Middle frontal gyrus (tissue), 1 donor: ENCODE measurements at regions not wholly inside any gene's neighbourhood (a gene's known extent, or its start where the extent isn't known, plus 50 kb on each side); places are given as distances from the start of the nearest gene placed in this dataset.

ENCODE experiments used
- DNase-seq: peaks from one replicate; pipeline ENCODE4 v3.0.0-alpha.2; 2015; ENCODE audit warnings: low spot score; ENCODE audit errors: extremely low spot score

DNA sequence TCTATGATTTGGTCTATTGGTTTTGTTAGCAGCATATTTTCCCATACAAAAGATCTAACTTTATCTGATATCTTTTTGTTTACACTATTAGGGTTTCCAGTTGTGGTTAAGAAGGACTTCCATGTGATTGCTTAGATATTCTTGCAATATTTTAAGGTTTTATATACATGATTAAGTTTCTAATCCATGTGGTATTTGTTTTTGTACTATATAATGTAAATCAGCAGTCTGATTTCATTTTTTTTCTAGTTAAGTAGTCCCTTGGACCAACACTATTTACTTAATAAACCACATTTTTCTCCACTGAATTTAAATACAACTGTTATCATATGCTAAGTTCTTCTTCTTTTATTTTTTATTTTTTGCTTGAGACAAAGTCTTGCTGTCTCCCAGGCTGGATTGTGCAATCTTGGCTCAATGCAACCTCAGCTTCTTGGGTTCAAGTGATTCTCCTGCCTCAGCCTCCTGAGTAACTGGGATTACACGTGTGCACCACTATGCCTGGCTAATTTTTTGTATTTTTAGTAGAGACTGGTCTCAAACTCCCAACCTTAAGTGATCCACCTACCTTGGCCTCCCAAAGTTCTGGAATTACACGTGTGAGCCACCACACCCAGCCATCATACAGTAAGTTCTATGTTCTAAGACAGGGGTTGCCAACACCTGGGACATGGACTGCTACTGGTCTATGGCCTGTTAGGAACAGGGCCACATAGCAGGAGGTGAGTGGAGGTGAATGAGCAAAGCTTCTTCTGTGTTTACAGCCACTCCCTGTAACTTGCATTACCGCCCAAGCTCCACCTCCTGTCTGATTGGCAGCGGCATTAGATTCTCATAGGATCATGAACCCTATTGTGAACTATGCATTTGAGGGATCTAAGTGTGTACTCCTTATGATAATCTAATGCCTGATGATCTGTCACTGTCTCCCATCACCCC lies 58.5 kb upstream of the RAB27B start:
- no peak for DNase-seq

DNA sequence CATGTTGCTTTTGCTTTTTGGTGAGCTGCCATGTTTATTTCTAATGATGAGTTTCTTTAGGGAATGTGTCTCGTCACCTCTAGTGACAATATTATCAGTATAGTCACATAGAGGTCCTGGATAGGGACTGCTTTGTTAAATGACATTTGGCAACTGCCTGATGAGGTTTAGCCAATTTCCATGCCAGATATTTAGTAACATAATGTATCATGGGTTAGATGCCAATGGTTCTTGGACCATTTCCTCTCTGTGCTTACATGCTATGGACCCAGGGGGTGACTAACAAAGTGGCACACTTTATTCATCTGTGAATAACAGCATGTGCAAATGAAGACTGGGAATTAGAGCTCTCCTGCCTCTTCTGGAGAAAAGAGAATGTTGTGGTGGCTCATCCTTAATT lies 56.2 kb upstream of the RAB27B start:
- no peak for DNase-seq

DNA sequence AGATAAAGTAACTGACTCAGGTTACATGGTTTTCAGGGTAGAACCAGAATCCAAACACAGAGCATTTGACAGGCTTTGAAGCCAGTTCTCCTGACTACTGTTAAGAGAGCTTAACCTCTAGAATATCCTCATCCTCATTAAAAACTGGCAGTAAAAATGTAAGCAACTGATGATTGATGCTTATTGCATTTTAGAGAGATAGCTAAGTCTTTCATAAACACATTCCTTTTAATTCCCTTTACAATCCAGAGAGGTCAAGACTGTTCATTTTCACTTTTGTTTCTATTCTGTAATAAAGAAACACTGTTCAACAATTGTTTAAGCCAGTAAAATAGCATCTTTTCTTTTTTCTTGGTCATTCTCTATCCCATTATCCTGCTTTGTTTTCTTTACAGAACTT lies 53.9 kb upstream of the RAB27B start:
- DNase-seq, result no peak

DNA sequence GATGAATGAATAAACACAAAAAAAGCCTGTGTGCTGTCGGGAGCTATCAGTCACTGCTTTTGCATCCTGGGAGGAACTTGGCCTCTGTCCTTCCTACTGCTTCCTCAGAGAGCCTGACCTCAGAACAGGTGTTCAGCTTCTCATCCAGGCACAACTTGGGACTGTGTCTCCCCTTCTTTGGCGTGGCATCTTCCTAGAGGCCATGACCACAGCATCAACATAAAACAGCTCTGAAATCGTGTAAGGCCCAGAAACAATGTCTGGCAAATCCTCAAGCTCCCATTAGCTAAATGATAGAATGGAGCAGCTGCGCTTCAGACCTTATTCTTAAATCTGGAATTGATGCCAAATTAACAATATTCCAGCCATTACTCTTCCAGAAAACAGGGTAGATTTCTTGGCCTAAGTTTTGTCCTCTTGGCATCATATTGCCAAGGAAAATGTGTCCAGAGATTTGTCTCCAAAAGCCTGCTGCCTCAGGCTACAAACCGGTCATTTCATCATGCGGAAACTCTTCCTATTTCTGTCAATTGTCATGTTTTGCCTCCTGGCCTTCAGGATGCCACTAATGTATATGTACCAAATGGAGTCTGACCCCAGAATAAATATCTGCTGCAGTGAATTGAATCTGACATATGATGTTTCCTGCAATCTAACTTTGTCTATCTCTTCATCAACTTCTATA lies 53.2 kb upstream of the RAB27B start:
- DNase-seq, result no peak

GRCh38 chr18:54775686-54776085 lies 52.6 kb upstream of the RAB27B start:
- no peak for DNase-seq

GRCh38 chr18:54776282-54776977 lies 51.8 kb upstream of the RAB27B start:
- no peak for DNase-seq

DNA sequence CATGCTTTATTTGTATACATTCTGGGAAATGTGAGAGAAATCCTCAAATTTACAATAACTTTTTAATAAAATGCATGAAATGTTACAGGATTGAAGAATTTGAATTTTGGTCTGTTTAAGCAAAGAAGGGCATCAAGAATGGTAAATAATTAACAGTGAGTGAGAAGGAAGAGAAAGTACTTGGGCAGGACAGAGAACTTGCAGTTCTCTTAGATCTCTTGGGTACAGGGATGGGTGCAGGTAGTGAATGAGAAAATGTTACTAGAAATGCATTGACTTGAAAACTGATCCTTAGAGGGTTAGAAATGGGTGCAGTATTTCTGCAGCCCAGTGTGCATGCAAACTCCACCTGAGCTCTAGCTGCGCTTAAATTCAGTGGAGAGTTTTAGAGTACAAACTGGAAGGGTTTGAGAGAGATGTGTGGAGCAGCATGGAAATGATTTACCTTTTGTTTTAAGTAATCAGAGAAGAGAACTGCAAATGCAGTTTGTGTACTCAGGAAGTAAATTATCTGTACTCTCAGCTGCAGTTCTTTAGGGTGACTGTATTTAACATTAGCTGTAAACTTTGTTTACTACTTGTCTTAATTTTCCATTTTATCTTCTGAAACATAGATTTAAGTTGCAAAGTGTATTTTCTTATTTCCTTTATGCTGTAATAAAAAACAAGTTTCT lies 51.0 kb upstream of the RAB27B start:
- no peak for DNase-seq

- no peak for DNase-seq
Observed at GRCh38 chr18:54777989-54778388, 50.3 kb upstream of the RAB27B start.
